ENCODE measurements at regions not wholly inside any gene's neighbourhood (a gene's known extent, or its start where the extent isn't known, plus 50 kb on each side); places are given as distances from the start of the nearest gene placed in this dataset.

DNA sequence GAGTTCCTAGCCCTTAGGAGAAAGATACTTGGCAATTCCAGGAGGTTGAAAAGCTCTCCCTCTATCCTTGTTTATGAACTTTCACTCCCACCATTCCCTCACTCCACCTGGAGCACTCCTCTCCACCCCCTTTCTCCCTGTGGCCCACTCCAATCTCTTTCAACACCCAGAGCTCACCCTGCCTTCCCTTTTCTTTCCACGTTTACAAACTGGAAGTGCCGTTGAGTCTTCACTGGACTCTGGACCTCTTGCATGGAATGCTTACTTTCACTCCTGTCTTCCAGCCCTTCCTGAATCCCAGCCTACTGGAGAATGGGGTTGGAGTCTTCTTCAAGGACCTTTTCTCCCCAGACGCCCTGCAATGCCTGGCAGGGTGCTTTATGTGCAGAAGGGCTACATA lies 198.5 kb downstream of the RHOU start:
- DNase-seq (ENCODE audit: low read depth) = no peak
- no peak overlapping the region for H3K4me3 ChIP-seq (replicated peaks; ENCODE audit: low read depth, low read length)
- TF ChIP-seq CTCF (IDR thresholded peaks at IDR 0.05; ENCODE audit: low read length, missing control alignments) = no peak

GRCh38 chr1:228935198-228935663 lies 200.0 kb downstream of the RHOU start:
- H3K4me3 ChIP-seq (replicated peaks; ENCODE audit: low read depth, low read length) = no peak overlapping the region
- no peak for DNase-seq (ENCODE audit: low read depth)
- no peak for TF ChIP-seq CTCF (IDR thresholded peaks at IDR 0.05; ENCODE audit: low read length, missing control alignments)

- no peak overlapping the region for H3K4me3 ChIP-seq (replicated peaks; ENCODE audit: low read depth, low read length)
- no peak for DNase-seq (ENCODE audit: low read depth)
- TF ChIP-seq CTCF (IDR thresholded peaks at IDR 0.05; ENCODE audit: low read length, missing control alignments) = no peak
These were observed 200.8 kb downstream of the RHOU start for GRCh38 chr1:228935855-228936727.

DNA sequence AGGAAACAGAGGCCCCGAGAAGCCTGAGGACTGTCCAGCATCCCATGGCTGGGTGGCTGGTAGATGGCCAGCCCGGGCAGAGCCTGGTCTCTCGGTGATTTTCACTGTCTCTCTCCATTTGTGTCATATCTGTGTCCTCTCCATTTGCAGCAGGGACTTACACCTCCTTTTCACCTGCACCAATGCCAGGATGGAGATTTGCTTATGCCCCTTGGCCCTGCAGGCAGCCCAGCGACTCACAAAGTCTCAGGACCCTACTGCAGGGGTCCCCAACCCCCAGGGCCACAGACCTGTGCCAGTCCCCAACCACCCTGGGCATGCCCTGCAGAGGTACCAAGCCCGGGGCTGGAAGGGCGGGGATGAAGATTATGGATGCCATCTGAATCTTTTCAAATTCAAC lies 201.6 kb downstream of the RHOU start:
- no peak overlapping the region for H3K4me3 ChIP-seq (replicated peaks; ENCODE audit: low read depth, low read length)
- DNase-seq (ENCODE audit: low read depth) = no peak
- no peak for TF ChIP-seq CTCF (IDR thresholded peaks at IDR 0.05; ENCODE audit: low read length, missing control alignments)

DNA sequence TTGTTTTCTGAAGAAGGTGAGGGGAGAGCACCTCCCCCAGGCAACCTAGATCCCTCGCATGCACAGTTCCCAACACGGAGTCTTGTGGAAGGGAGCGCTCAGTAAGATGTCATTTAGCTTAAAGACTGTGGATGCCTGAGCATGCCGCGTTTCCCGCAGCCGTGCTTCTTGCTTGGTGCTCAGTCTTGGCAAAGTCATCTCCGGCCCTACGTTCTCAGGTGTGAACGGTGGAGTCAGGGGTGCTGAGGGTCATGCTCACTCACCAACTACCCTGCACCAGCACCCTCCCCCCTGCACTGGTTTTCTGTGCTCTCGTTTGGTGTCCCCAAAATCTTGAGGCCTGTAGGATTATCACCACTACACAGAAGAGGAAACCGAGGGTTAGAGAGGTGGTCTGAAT lies 202.1 kb downstream of the RHOU start:
- TF ChIP-seq CTCF (IDR thresholded peaks at IDR 0.05; ENCODE audit: low read length, missing control alignments) = no peak
- no peak for DNase-seq (ENCODE audit: low read depth)
- no peak overlapping the region for H3K4me3 ChIP-seq (replicated peaks; ENCODE audit: low read depth, low read length)

DNA sequence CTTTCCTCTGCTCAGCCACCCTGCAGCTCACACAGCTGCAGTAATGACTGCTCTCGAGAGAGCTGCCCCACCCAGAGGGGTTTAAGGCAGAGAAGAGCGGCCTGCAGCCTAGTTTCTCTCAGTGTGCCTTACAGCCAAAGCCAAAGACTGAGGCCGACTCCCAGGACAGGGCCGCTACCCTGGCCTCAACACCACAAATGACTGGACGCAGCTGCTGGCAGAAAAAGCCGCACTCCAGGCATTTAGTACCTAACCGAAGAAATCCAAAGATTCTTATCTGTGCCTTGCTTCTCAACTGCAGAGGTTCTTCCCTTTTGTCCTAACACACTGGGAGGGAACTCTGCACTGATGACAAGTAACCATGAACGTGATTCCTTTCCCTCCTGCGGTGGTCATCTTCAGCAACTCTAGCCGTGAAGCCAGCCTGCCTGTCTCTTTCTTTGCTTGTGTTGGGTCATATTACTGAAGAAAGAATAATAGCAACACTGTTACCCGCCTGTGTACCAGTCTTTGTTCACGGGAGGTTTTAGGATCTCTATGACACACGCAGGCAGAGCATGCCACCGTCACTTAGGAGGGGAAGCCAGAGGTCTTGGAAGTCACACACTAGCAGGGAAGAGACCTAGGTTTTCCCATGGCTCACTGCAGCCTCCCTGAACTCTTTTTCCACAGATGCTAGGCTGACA lies 202.7 kb downstream of the RHOU start:
- no peak overlapping the region for H3K4me3 ChIP-seq (replicated peaks; ENCODE audit: low read depth, low read length)
- TF ChIP-seq CTCF (IDR thresholded peaks at IDR 0.05; ENCODE audit: low read length, missing control alignments) = no peak
- peak; percentile 17 for DNase-seq (ENCODE audit: low read depth)
